Neuronal stem cell (in vitro differentiated cells): ENCODE measurements at regions not wholly inside any gene's neighbourhood (a gene's known extent, or its start where the extent isn't known, plus 50 kb on each side); places are given as distances from the start of the nearest gene placed in this dataset. TPM values are rescaled to one million over a fixed set of nuclear protein-coding genes. Genes with fewer than 3 reads are reported as not detected.

Experiments
- DNase-seq: peaks from one replicate; pipeline ENCODE4 v3.0.0-alpha.2; 2013; ENCODE audit warnings: low spot score
- H2AFZ ChIP-seq: one replicate; pipeline ENCODE4 v1.6.1; 2013; ENCODE audit warnings: mild to moderate bottlenecking, low read length, inconsistent platforms
- H2AK5ac ChIP-seq: 2 replicates; pipeline ENCODE4 v1.6.1; 2013; ENCODE audit warnings: low read depth, mild to moderate bottlenecking, inconsistent platforms, low read length, moderate library complexity, mixed read lengths
- H2BK120ac ChIP-seq: 2 replicates; pipeline ENCODE4 v1.6.1; 2013; ENCODE audit warnings: low read depth, mild to moderate bottlenecking, inconsistent platforms, low read length, moderate library complexity, mixed read lengths
- H2BK12ac ChIP-seq: one replicate; pipeline ENCODE4 v1.6.1; 2013; ENCODE audit warnings: low read length, inconsistent platforms
- H2BK15ac ChIP-seq: 2 replicates; pipeline ENCODE4 v1.6.1; 2013; ENCODE audit warnings: mild to moderate bottlenecking, low read length, inconsistent platforms, mixed read lengths
- H2BK5ac ChIP-seq: one replicate; pipeline ENCODE4 v1.6.1; 2013; ENCODE audit warnings: inconsistent platforms, mild to moderate bottlenecking, low read length, moderate library complexity
- H3K14ac ChIP-seq: one replicate; pipeline ENCODE4 v1.6.1; 2013; ENCODE audit warnings: low read length, inconsistent platforms
- H3K18ac ChIP-seq: 2 replicates; pipeline ENCODE4 v1.6.1; 2013; ENCODE audit warnings: low read length, inconsistent platforms
- H3K23ac ChIP-seq: 2 replicates; pipeline ENCODE4 v1.6.1; 2013; ENCODE audit warnings: low read depth, mild to moderate bottlenecking, mixed read lengths, low read length, inconsistent platforms; ENCODE audit not compliant: poor library complexity
- H3K27ac ChIP-seq: replicated peaks from 3 replicates; pipeline ENCODE4 v1.5.1; 2013; ENCODE audit warnings: low read length, inconsistent platforms
- H3K27me3 ChIP-seq, 3 experiments: 2 replicates each; pipeline ENCODE4 v1.6.1; 2013; ENCODE audit warnings: low read length in 3 of 3, mild to moderate bottlenecking in 2 of 3, inconsistent platforms in 1 of 3, low read depth in 1 of 3, mixed read lengths in 1 of 3, moderate library complexity in 1 of 3; ENCODE audit not compliant: control insufficient read depth in 3 of 3, insufficient read depth in 3 of 3
- H3K36me3 ChIP-seq, 2 donors: replicated peaks in 1 of 2; 2 replicates each; pipeline ENCODE4 v1.6.1; 2013; ENCODE audit warnings: low read length in 2 of 2; ENCODE audit not compliant: control insufficient read depth in 2 of 2, insufficient read depth in 2 of 2
- H3K4ac ChIP-seq: 2 replicates; pipeline ENCODE4 v1.6.1; 2013; ENCODE audit warnings: inconsistent platforms, mild to moderate bottlenecking, low read length, moderate library complexity
- H3K4me1 ChIP-seq, 2 donors: 1 replicate in 1 of 2; 2 replicates in 1 of 2; pipeline ENCODE4 v1.6.1; 2013; ENCODE audit warnings: low read length in 2 of 2, low read depth in 1 of 2; ENCODE audit not compliant: control insufficient read depth in 2 of 2, insufficient read depth in 1 of 2
- H3K4me2 ChIP-seq: one replicate; pipeline ENCODE4 v1.6.1; 2013; ENCODE audit warnings: mild to moderate bottlenecking, low read length, inconsistent platforms; ENCODE audit not compliant: insufficient read depth, poor library complexity, severe bottlenecking
- H3K4me3 ChIP-seq, 2 donors: 2 replicates each; pipeline ENCODE4 v1.5.1; 2013; ENCODE audit warnings: low read length in 2 of 2, mild to moderate bottlenecking in 2 of 2, inconsistent platforms in 1 of 2, moderate library complexity in 1 of 2
- H3K79me1 ChIP-seq: one replicate; pipeline ENCODE4 v1.6.1; 2013; ENCODE audit warnings: low read depth, mild to moderate bottlenecking, inconsistent platforms, low read length, moderate library complexity
- H3K9ac ChIP-seq: one replicate; pipeline ENCODE4 v1.6.1; 2013; ENCODE audit warnings: mild to moderate bottlenecking, low read depth, low read length, inconsistent platforms; ENCODE audit not compliant: poor library complexity
- H3K9me3 ChIP-seq, 2 donors: replicated peaks in 1 of 2; 2 replicates each; pipeline versions ENCODE3 to v1.6.1; 2013; ENCODE audit warnings: low read length in 2 of 2, mild to moderate bottlenecking in 2 of 2, inconsistent platforms in 1 of 2, low read depth in 1 of 2, mixed read lengths in 1 of 2, moderate library complexity in 1 of 2; ENCODE audit not compliant: control insufficient read depth in 2 of 2, insufficient read depth in 1 of 2
- H4K8ac ChIP-seq: one replicate; pipeline ENCODE4 v1.6.1; 2013; ENCODE audit warnings: low read depth, mild to moderate bottlenecking, inconsistent platforms, low read length, moderate library complexity
- H4K91ac ChIP-seq: one replicate; pipeline ENCODE4 v1.6.1; 2013; ENCODE audit warnings: low read length, low read depth, mild to moderate bottlenecking, inconsistent platforms; ENCODE audit not compliant: poor library complexity
- WGBS, 2 donors: extraction: QIAGEN DNeasy Blood & Tissue Kit; methylation state at CpG; one replicate each; pipeline ENCODE4 v1.1.7; 2013; ENCODE audit warnings: missing lambda C conversion rate in 2 of 2, mixed read lengths in 1 of 2; ENCODE audit not compliant: insufficient read length in 2 of 2, insufficient replicate concordance in 1 of 2; ENCODE audit errors: extremely low coverage in 2 of 2; 5-methylcytosine and 5-hydroxymethylcytosine counted together
- small RNA-seq: library from polyadenylated mRNA; stranded (forward); fragments of <200 nt; extraction: miRNeasy Mini kit (QIAGEN cat#:217004); gene quantifications from one replicate; pipeline ENCODE3, GENCODE V24; 2013; ENCODE audit not compliant: insufficient read depth

DNA sequence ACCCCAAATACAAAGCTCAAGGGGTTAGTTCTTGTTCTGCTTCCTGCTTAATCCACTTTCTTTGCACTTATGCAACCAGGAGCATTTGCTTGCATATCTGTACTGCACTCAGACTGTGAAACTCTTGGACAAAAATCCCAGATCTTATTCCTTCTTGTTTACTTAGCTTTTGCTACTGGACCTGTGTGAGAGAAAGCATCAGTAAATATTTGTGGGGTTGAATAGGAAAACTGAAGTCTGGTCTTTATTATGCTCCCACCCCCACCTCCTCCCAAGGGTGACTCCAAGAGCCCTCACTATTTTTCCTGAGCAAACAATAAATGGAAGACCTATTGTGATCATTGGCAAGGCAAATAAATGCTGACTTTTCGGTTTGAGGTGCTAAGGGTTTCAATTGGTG, 57.1 kb upstream of the VSTM2A start:
- no peaks in the 10 kb centered on the region for H3K4me1 ChIP-seq
- H4K91ac ChIP-seq, result no peak overlapping the region
- no peak overlapping the region for H2BK5ac ChIP-seq
- no peak overlapping the region for H3K4me3 ChIP-seq
- no peak overlapping the region for H4K8ac ChIP-seq
- no peak overlapping the region for H2BK120ac ChIP-seq
- no peaks in the 10 kb centered on the region for H3K79me1 ChIP-seq
- no peak overlapping the region for H2AK5ac ChIP-seq
- H3K4me2 ChIP-seq, result no peak overlapping the region
- no peak overlapping the region for H2AFZ ChIP-seq
- H3K23ac ChIP-seq, result no peak overlapping the region
- no peak overlapping the region for H3K9ac ChIP-seq
- WGBS, 2 donors, result no CpG with 5 or more reads among the region's 1 CpG
- DNase-seq, result no peak
- no peaks in the 10 kb centered on the region for H3K9me3 ChIP-seq
- H3K36me3 ChIP-seq, result no peaks in the 10 kb centered on the region
- H3K4ac ChIP-seq, result no peak overlapping the region
- H2BK15ac ChIP-seq, result no peak overlapping the region
- H2BK12ac ChIP-seq, result no peak overlapping the region
- H3K27ac ChIP-seq, result no peak overlapping the region
- H3K14ac ChIP-seq, result no peak overlapping the region
- H3K18ac ChIP-seq, result no peak overlapping the region
- no peaks in the 10 kb centered on the region for H3K27me3 ChIP-seq

Small RNA genes in the stretch of these regions (small RNA-seq; reads per million reads assigned to genes)
- not detected for gene AC074348.1
- 2.4 reads per million for gene RNU2-29P
